ENCODE measurements at regions not wholly inside any gene's neighbourhood (a gene's known extent, or its start where the extent isn't known, plus 50 kb on each side); places are given as distances from the start of the nearest gene placed in this dataset.

DNA sequence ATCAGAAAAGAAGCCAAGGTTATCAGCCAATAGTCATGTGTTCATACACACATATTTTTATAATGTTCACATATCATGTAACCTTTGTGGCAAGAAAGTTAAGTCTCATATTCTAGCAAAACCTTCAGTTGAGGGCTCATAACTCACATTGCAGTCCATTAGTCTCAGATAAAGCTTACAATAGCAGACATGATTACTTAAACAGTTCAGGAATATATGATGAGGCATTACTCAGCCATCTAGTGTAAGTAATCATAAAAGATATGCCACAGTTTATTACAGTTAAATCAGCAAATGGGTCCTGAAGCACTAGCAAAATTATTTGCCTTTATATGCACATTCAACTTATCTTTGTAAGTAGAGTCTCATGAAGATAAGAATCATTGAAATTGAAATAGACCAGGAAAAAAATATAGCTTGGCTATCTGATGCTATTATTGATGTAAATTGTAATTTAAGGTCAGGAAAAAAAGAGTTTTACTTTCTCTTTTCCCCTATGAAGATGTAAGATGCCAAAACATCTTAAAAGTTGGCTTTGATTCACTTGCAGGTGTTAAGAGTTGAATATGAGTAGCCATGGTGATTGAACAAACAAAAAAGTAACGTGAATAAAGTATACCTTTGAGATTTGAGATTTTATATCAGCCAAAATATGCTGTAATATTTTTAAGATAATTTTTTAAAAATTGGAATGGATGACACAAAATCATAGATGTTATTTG, 537.0 kb downstream of the SLC6A15 start:
- H3K9me3 Mint-ChIP-seq = peaks cover 11% of the 10 kb centered on the region
- no peak for DNase-seq (ENCODE audit: low spot score)
- no peak overlapping the region for H3K4me3 Mint-ChIP-seq
- no peaks in the 10 kb centered on the region for H3K27me3 Mint-ChIP-seq (ENCODE audit: low read depth)
- H3K36me3 Mint-ChIP-seq (ENCODE audit: low read depth) = no peaks in the 10 kb centered on the region
- no peak overlapping the region for H3K27ac Mint-ChIP-seq
- no peaks in the 10 kb centered on the region for H3K4me1 Mint-ChIP-seq (ENCODE audit: low read depth)

DNA sequence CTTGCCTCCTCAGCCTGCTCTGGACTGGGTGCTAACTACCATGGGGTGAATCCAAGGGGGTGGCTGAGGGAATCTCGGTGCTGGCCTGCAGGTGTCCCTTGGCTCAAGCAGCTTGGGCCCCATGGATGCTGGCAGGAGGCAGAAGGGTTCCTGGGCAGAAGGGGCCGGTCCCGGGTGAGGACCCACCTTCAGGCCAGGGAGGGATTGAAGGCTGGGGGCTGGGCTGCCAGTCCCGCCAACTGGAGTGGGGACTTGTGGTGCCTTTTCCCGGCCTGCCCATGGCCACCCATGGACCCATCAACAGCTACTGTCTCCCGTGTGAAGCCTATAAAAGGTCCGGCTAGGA, 550.1 kb downstream of the SLC6A15 start:
- DNase-seq (ENCODE audit: low spot score) = no peak
- Mint-ChIP-seq H3K9me3 (peaks cover 7% of the 10 kb centered on the region), H3K27ac (no peak overlapping the region), H3K27me3 (ENCODE audit: low read depth) (no peaks in the 10 kb centered on the region), H3K4me1 (ENCODE audit: low read depth) (no peaks in the 10 kb centered on the region), H3K4me3 (no peak overlapping the region), H3K36me3 (ENCODE audit: low read depth) (no peaks in the 10 kb centered on the region)

DNA sequence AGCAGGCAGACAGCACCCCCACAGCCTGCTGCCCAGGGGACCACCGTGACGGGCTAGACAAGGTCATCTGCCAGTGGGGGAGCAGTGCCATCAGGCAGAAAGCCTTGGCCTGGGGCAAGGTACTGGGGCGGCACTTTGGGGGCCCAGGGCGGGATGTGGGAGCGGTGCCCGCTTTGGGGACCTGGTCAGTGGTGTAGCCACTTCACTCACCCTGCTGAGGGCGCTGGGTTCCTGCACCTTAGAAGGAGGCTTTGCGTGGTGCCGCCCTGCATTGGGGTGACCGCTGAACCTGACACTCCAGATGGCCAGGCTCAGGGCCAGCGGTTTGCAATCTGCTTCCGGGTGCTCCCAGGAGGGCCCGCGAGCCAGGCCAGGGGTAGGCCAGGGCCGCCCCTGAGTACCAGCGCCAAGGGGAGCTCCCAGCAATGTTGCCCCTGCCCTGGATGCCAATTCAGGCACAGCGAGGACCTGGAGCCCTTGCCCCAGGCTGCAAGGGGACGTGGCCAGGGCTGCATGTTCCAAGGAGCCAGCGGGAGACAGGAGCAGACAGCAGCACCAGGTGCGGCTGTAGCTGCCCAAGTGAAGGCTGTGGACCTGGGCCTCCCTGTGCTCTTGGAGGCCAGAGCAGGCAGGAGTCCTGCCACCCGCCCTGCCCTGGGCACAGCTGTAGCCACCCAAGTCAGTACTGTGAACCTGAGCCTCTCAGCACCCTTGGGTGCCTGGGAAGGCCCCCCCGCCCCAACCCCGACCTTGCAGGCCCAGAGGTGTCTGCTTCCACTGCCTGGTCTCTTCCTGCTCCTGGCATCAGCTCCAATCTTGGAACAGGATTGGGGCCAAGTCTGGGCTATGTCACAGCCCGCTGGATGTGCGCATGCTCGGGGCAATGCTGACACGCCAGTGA, 550.7 kb downstream of the SLC6A15 start:
- Mint-ChIP-seq H3K4me1 (ENCODE audit: low read depth) (no peaks in the 10 kb centered on the region), H3K4me3 (no peak overlapping the region), H3K27me3 (ENCODE audit: low read depth) (no peaks in the 10 kb centered on the region), H3K36me3 (ENCODE audit: low read depth) (no peaks in the 10 kb centered on the region), H3K27ac (no peak overlapping the region), H3K9me3 (peaks cover 8% of the 10 kb centered on the region)
- DNase-seq (ENCODE audit: low spot score) = no peak

DNA sequence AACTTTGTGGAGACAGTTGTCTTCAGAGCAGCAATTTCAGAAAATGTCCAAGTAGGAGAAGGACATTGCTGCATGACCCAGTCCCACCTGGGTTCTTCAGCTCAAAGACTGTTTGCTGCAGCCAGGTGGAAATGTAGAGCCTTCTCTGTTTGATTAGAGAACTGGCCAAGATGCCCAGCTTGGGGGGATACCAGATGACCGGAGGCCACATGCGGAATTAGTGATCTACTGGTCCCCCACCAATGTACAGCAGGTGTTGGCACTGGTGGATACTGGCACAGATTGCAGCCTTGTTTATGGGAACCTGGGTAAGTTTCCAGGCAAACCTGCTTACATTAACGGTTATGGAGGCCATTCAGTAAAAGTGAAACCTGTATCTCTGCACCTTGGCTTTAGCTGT, 555.3 kb downstream of the SLC6A15 start:
- Mint-ChIP-seq H3K4me3 (no peak overlapping the region), H3K9me3 (peaks cover 15% of the 10 kb centered on the region), H3K36me3 (ENCODE audit: low read depth) (no peaks in the 10 kb centered on the region), H3K4me1 (ENCODE audit: low read depth) (no peaks in the 10 kb centered on the region), H3K27me3 (ENCODE audit: low read depth) (no peaks in the 10 kb centered on the region), H3K27ac (no peak overlapping the region)
- DNase-seq (ENCODE audit: low spot score) = no peak

DNA sequence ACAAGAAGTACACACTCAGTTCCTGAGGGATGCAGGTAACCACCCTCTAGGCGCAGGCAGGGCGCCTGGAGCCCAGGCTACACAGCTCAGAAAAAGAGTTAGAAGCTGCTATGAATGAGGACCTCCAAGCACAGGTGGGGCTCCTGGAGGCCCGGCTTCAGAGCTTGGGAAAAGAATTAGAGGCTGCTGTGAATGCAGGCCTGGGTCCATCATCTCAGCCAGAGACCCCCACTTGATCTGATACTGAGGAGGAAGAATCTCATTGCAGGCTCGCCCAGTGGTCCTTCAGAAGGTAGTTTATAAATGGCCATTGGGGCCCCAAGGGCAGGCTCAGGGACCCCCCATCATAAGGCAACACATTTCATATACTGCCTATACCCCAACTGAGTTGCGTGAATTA, 556.4 kb downstream of the SLC6A15 start:
- DNase-seq (ENCODE audit: low spot score) = no peak
- Mint-ChIP-seq H3K4me3 (no peak overlapping the region), H3K9me3 (peaks cover 12% of the 10 kb centered on the region), H3K36me3 (ENCODE audit: low read depth) (no peaks in the 10 kb centered on the region), H3K4me1 (ENCODE audit: low read depth) (no peaks in the 10 kb centered on the region), H3K27me3 (ENCODE audit: low read depth) (no peaks in the 10 kb centered on the region), H3K27ac (no peak overlapping the region)

DNA sequence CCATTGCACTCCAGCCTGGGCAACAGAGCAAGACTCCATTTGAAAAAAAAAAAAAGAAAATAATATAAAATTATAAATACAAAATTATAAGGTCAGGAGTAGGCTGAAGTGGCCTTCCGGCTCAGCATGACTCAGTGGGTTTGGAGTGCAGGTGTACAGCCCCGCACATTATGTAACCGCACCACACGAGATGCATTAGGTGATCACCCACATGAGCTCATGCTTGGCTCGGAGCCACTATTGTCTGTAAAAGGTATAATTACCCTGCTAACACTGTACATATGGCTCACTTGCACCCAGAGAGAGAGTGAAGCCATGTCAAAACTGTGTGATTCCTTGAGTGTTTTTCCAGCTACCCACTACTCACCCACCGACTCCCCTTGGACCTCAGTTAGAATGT, 557.0 kb downstream of the SLC6A15 start:
- Mint-ChIP-seq H3K4me1 (ENCODE audit: low read depth) (no peaks in the 10 kb centered on the region), H3K27ac (no peak overlapping the region), H3K9me3 (peaks cover 10% of the 10 kb centered on the region), H3K4me3 (no peak overlapping the region), H3K27me3 (ENCODE audit: low read depth) (no peaks in the 10 kb centered on the region), H3K36me3 (ENCODE audit: low read depth) (no peaks in the 10 kb centered on the region)
- DNase-seq (ENCODE audit: low spot score) = no peak

DNA sequence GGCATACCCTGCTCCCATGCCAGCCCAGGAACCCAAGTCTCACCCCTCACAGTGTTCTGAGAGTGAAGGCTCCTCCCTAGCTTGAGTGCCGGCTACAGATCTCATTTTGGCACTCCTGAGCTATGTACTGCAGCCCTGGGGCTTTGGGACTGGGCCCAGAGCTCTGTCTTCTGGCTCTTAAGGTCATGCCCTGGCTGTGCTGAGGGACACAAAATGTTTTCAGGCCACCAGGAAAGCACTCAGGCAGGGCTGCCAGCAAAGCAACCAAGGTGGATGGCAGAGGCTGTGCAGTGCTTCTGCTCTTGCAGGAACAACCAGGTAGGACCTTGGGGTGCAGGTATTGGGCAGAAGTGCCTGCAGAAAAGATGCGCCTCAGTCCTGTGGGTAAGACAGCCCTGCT, 564.0 kb downstream of the SLC6A15 start:
- Mint-ChIP-seq H3K27me3 (ENCODE audit: low read depth) (no peaks in the 10 kb centered on the region), H3K4me3 (no peak overlapping the region), H3K27ac (no peak overlapping the region), H3K9me3 (no peaks in the 10 kb centered on the region), H3K4me1 (ENCODE audit: low read depth) (no peaks in the 10 kb centered on the region), H3K36me3 (ENCODE audit: low read depth) (no peaks in the 10 kb centered on the region)
- no peak for DNase-seq (ENCODE audit: low spot score)

DNA sequence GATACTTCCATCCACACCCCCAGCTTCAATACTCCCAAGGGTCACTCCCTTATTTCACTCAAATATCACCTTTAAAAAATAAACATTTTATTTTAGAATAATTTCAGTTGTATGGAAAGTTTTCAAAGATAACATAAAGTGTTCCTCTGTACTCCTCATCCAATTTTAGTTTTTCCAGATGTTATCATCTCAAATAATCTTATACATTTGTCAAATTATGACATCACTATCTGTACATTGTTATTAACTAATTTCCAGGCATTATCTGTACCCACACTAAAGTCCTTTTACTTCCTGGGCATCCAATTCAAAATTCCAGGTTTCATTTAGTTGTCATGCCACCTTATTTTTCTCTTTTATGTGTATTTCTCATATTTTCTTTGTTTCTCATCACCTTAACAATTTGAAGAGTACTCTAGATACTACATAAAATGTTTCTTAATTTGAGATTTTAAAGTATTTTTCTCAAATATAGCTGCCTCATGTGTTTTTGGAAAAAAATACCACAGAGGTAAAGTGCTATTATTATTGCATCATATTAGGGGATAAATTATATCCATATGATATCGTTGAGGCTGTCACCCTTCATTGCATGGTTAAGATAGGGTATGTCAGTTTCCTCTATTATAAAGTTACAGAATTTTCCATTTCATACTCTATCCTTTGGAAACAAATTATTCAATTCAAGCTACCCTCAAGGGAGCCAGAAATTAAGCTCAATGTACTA, 571.0 kb downstream of the SLC6A15 start:
- Mint-ChIP-seq H3K4me3 (no peak overlapping the region), H3K27ac (no peak overlapping the region), H3K9me3 (peaks cover 9% of the 10 kb centered on the region), H3K27me3 (ENCODE audit: low read depth) (no peaks in the 10 kb centered on the region), H3K36me3 (ENCODE audit: low read depth) (no peaks in the 10 kb centered on the region), H3K4me1 (ENCODE audit: low read depth) (no peaks in the 10 kb centered on the region)
- DNase-seq (ENCODE audit: low spot score) = no peak

DNA sequence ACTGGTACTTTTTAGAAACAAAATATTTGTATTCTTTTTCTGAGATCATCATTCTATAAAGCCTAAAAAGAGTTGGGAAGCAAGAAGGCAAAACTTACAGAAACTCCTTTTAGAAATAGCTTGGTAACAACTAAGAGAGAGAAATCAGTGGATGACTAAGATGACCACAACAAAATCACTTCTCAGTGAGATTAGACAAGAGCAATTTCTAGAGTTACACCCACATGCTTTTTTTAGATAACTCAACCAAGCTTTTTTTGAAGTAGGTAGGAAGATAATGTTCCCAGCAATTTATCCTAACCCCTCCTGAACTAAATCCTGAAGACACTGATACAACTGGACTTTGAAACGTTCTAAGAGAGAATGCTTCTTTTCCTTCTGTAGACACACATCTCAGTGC, 576.4 kb downstream of the SLC6A15 start:
- no peaks in the 10 kb centered on the region for H3K36me3 Mint-ChIP-seq (ENCODE audit: low read depth)
- H3K4me3 Mint-ChIP-seq = no peak overlapping the region
- H3K27me3 Mint-ChIP-seq (ENCODE audit: low read depth) = no peaks in the 10 kb centered on the region
- H3K9me3 Mint-ChIP-seq = peaks cover 9% of the 10 kb centered on the region
- no peaks in the 10 kb centered on the region for H3K4me1 Mint-ChIP-seq (ENCODE audit: low read depth)
- no peak for DNase-seq (ENCODE audit: low spot score)
- H3K27ac Mint-ChIP-seq = no peak overlapping the region

DNA sequence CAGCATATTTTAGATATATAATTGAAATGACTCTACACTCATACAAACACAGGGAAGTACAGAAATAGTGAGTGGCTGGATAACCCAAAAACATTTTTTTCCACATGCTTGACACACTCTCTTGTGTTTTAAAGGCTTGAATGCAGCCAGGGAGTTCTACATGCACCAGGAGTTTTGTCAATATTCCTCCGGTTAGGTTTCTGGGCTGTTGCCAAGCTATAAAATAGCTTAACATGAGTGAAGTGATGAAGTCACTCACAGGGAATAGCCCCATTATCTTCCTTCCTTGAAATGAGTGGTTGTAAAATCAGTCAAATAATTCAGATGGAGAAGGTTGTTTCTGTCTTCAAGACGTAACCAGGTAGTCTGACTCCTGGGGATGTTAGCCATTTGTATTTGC, 582.7 kb downstream of the SLC6A15 start:
- H3K27me3 Mint-ChIP-seq (ENCODE audit: low read depth) = no peaks in the 10 kb centered on the region
- H3K4me3 Mint-ChIP-seq = no peak overlapping the region
- no peak for DNase-seq (ENCODE audit: low spot score)
- H3K4me1 Mint-ChIP-seq (ENCODE audit: low read depth) = no peaks in the 10 kb centered on the region
- no peaks in the 10 kb centered on the region for H3K9me3 Mint-ChIP-seq
- no peaks in the 10 kb centered on the region for H3K36me3 Mint-ChIP-seq (ENCODE audit: low read depth)
- H3K27ac Mint-ChIP-seq = no peak overlapping the region

DNA sequence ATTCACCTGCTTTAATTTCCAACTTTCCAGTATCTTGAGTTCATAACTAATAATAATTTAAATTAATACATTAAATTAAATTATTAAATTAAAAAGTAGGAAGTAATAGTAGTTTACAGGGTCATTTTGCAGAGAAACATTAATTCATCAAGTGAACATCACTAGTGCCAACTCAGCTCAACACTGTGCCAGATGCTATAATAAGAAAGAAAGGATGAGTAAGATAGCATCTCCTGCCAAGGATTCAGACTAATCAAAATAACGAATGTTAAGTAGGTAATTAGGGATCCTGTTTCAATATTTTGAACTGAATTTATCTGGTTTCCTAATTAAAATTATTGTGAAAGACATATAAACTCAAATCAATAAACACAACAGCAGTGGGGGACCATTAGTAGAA, 596.7 kb downstream of the SLC6A15 start:
- H3K9me3 Mint-ChIP-seq = peaks cover 24% of the 10 kb centered on the region
- no peak overlapping the region for H3K4me3 Mint-ChIP-seq
- DNase-seq (ENCODE audit: low spot score) = no peak
- no peak overlapping the region for H3K27ac Mint-ChIP-seq
- H3K36me3 Mint-ChIP-seq (ENCODE audit: low read depth) = no peaks in the 10 kb centered on the region
- no peaks in the 10 kb centered on the region for H3K4me1 Mint-ChIP-seq (ENCODE audit: low read depth)
- H3K27me3 Mint-ChIP-seq (ENCODE audit: low read depth) = no peaks in the 10 kb centered on the region

DNA sequence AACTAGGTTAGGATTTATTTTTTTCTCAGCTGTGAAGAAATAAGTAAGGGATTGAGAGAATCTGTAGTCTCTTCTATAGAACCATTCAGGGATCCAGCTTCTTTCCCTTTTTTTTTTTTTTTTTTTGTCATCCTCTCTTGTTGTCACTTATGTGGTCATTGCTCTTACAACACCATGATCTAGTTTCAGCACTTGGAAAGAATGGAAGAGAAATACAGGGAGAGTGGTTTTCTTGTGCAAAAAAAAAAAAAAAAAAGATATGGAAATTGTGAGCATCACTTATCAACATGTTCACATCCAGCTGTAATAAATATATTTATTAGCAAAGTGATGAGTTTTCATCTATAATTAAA, 599.3 kb downstream of the SLC6A15 start:
- Mint-ChIP-seq H3K4me1 (ENCODE audit: low read depth) (no peaks in the 10 kb centered on the region), H3K4me3 (no peak overlapping the region), H3K27ac (no peak overlapping the region), H3K27me3 (ENCODE audit: low read depth) (no peaks in the 10 kb centered on the region), H3K36me3 (ENCODE audit: low read depth) (no peaks in the 10 kb centered on the region), H3K9me3 (peaks cover 20% of the 10 kb centered on the region)
- DNase-seq (ENCODE audit: low spot score) = no peak

DNA sequence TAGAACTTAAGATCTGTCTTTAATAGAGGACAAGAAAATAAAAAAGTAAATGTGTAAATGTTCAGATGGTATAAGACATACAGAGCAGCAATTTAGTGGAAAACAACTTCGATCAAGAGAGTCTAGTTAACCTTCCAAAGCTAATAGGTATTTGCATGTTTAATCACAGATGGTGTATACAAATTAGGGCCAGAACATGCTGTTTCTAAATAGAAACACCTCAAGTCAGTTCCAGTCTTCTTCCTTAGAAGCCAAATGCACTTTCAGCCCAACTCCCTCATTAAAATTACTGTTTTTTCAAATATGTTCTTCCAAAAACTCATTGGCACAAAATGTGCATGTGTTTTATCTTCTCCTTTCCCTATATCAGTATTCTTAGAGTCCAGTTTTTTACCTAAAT, 604.4 kb downstream of the SLC6A15 start:
- DNase-seq (ENCODE audit: low spot score) = no peak
- no peak overlapping the region for H3K4me3 Mint-ChIP-seq
- H3K27me3 Mint-ChIP-seq (ENCODE audit: low read depth) = no peaks in the 10 kb centered on the region
- no peak overlapping the region for H3K27ac Mint-ChIP-seq
- no peaks in the 10 kb centered on the region for H3K4me1 Mint-ChIP-seq (ENCODE audit: low read depth)
- H3K36me3 Mint-ChIP-seq (ENCODE audit: low read depth) = no peaks in the 10 kb centered on the region
- H3K9me3 Mint-ChIP-seq = peaks cover 16% of the 10 kb centered on the region

DNA sequence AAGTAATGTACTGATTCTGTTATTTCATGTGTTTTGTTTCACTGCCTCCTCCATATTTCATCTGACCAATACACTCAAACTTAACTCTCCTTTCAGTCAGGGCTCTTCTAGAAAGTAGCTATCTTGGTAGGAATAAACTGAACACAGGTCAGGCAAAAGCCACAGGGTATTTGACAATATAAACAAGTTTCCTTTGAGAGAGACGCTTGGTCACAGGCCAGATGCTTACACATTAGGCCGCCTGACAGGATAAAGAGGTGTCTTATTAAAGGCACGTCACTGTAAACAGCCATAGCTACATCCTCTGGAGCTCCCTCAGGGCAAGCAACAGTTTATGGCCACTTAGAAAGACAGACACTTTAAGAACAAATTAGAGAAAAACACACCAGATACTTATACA, 607.5 kb downstream of the SLC6A15 start:
- Mint-ChIP-seq H3K36me3 (ENCODE audit: low read depth) (no peaks in the 10 kb centered on the region), H3K4me1 (ENCODE audit: low read depth) (no peaks in the 10 kb centered on the region), H3K9me3 (peaks cover 5% of the 10 kb centered on the region), H3K27ac (no peak overlapping the region), H3K27me3 (ENCODE audit: low read depth) (no peaks in the 10 kb centered on the region), H3K4me3 (no peak overlapping the region)
- DNase-seq (ENCODE audit: low spot score) = no peak
